IMR-90 (cell line): ENCODE measurements at regions not wholly inside any gene's neighbourhood (a gene's known extent, or its start where the extent isn't known, plus 50 kb on each side); places are given as distances from the start of the nearest gene placed in this dataset.

ENCODE experiments used
- CTCF ChIP-seq: conservative IDR thresholded peaks from 2 replicates; pipeline ENCODE4 v1.5.1; 2012; ENCODE audit warnings: mild to moderate bottlenecking, low read depth, low read length, improper control_type of control experiment
- MAZ ChIP-seq: IDR thresholded peaks from 2 replicates; pipeline ENCODE4 v1.6.1; 2012; ENCODE audit warnings: low read depth, mild to moderate bottlenecking, low read length, improper control_type of control experiment, moderate library complexity, borderline replicate concordance
- RCOR1 ChIP-seq: IDR thresholded peaks from 2 replicates; pipeline ENCODE4 v1.6.1; 2012; ENCODE audit warnings: mild to moderate bottlenecking, low read length, improper control_type of control experiment; ENCODE audit not compliant: insufficient replicate concordance

- TF ChIP-seq RCOR1 = no peak
- no peak for TF ChIP-seq MAZ
- no peak for TF ChIP-seq CTCF
These were observed 121.4 kb downstream of the KLF13 start for GRCh38 chr15:31447931-31448634.
